ENCODE measurements at regions not wholly inside any gene's neighbourhood (a gene's known extent, or its start where the extent isn't known, plus 50 kb on each side); places are given as distances from the start of the nearest gene placed in this dataset.
"Not testable (repeated sequence)": the region's sequence is repeated elsewhere in the genome, so short reads cannot be mapped to it uniquely, and the experiment has no call there.

GRCh38 chr13:109938255-109938936 lies 152.0 kb upstream of the IRS2 start:
- no peak for DNase-seq (ENCODE audit: low spot score)

GRCh38 chr13:109934520-109934919 lies 148.1 kb upstream of the IRS2 start:
- DNase-seq (ENCODE audit: low spot score), result not testable (repeated sequence)

- no peak for DNase-seq (ENCODE audit: low spot score)
Observed at GRCh38 chr13:109933476-109933875, 147.1 kb upstream of the IRS2 start.

GRCh38 chr13:109924376-109924775 lies 138.0 kb upstream of the IRS2 start:
- no peak for DNase-seq (ENCODE audit: low spot score)

GRCh38 chr13:109922518-109922917 lies 136.1 kb upstream of the IRS2 start:
- DNase-seq (ENCODE audit: low spot score), result no peak

- no peak for DNase-seq (ENCODE audit: low spot score)
Observed at GRCh38 chr13:109919715-109920375, 133.5 kb upstream of the IRS2 start.

GRCh38 chr13:109918179-109918711 lies 131.9 kb upstream of the IRS2 start:
- no peak for DNase-seq (ENCODE audit: low spot score)

GRCh38 chr13:109917422-109917821 lies 131.0 kb upstream of the IRS2 start:
- no peak for DNase-seq (ENCODE audit: low spot score)

- no peak for DNase-seq (ENCODE audit: low spot score)
Observed at GRCh38 chr13:109913936-109914510, 127.6 kb upstream of the IRS2 start.

- no peak for DNase-seq (ENCODE audit: low spot score)
Observed at GRCh38 chr13:109913186-109913585, 126.8 kb upstream of the IRS2 start.

- DNase-seq (ENCODE audit: low spot score), result no peak
Observed at GRCh38 chr13:109910194-109910593, 123.8 kb upstream of the IRS2 start.

GRCh38 chr13:109906976-109907375 lies 120.6 kb upstream of the IRS2 start:
- DNase-seq (ENCODE audit: low spot score), result no peak

GRCh38 chr13:109904218-109904617 lies 117.8 kb upstream of the IRS2 start:
- DNase-seq (ENCODE audit: low spot score), result no peak

- no peak for DNase-seq (ENCODE audit: low spot score)
Observed at GRCh38 chr13:109900741-109901140, 114.4 kb upstream of the IRS2 start.

GRCh38 chr13:109900320-109900719 lies 113.9 kb upstream of the IRS2 start:
- no peak for DNase-seq (ENCODE audit: low spot score)

GRCh38 chr13:109899748-109900147 lies 113.4 kb upstream of the IRS2 start:
- DNase-seq (ENCODE audit: low spot score), result no peak

GRCh38 chr13:109899316-109899715 lies 112.9 kb upstream of the IRS2 start:
- no peak for DNase-seq (ENCODE audit: low spot score)

GRCh38 chr13:109897988-109898624 lies 111.7 kb upstream of the IRS2 start:
- DNase-seq (ENCODE audit: low spot score), result no peak

- no peak for DNase-seq (ENCODE audit: low spot score)
Observed at GRCh38 chr13:109892101-109892500, 105.7 kb upstream of the IRS2 start.

GRCh38 chr13:109885235-109885634 lies 98.9 kb upstream of the IRS2 start:
- no peak for DNase-seq (ENCODE audit: low spot score)

- no peak for DNase-seq (ENCODE audit: low spot score)
Observed at GRCh38 chr13:109884462-109884861, 98.1 kb upstream of the IRS2 start.

Measured in hematopoietic multipotent progenitor cell treated with erythropoietin and hydrocortisone succinate and interleukin-3 and kit ligand, for 17 days (in vitro differentiated cells).